GM21526 (cell line): ENCODE measurements at regions not wholly inside any gene's neighbourhood (a gene's known extent, or its start where the extent isn't known, plus 50 kb on each side); places are given as distances from the start of the nearest gene placed in this dataset.

Source experiments
- ATAC-seq: cut with Tn5 transposase; IDR thresholded peaks from one replicate; pipeline ENCODE4 v1.9.1; 2021; ENCODE audit warnings: moderate library complexity; ENCODE audit not compliant: unreplicated experiment, low FRiP score

GRCh38 chr5:1670351-1670750 lies 129.3 kb downstream of the MRPL36 start:
- ATAC-seq = no peak

GRCh38 chr5:1669276-1670155 lies 130.1 kb downstream of the MRPL36 start:
- no peak for ATAC-seq

- ATAC-seq = no peak
Observed at GRCh38 chr5:1668141-1668721, 131.4 kb downstream of the MRPL36 start.

- no peak for ATAC-seq
Observed at GRCh38 chr5:1667648-1668140, 131.9 kb downstream of the MRPL36 start.

GRCh38 chr5:1666812-1667588 lies 132.6 kb downstream of the MRPL36 start:
- no peak for ATAC-seq

- ATAC-seq = no peak
Observed at GRCh38 chr5:1666221-1666620, 133.4 kb downstream of the MRPL36 start.

- ATAC-seq = no peak
Observed at GRCh38 chr5:1665803-1666202, 133.8 kb downstream of the MRPL36 start.

- ATAC-seq = no peak
Observed at GRCh38 chr5:1665231-1665630, 134.4 kb downstream of the MRPL36 start.

- ATAC-seq = no peak
Observed at GRCh38 chr5:1663186-1663585, 136.5 kb downstream of the MRPL36 start.

GRCh38 chr5:1662559-1663085 lies 137.0 kb downstream of the MRPL36 start:
- no peak for ATAC-seq

GRCh38 chr5:1661831-1662558 lies 137.6 kb downstream of the MRPL36 start:
- ATAC-seq = no peak

GRCh38 chr5:1661311-1661710 lies 137.6 kb upstream of the LPCAT1 start:
- ATAC-seq = no peak

GRCh38 chr5:1660511-1660910 lies 136.8 kb upstream of the LPCAT1 start:
- no peak for ATAC-seq

GRCh38 chr5:1660001-1660400 lies 136.2 kb upstream of the LPCAT1 start:
- no peak for ATAC-seq

- no peak for ATAC-seq
Observed at GRCh38 chr5:1659100-1659981, 135.6 kb upstream of the LPCAT1 start.

- no peak for ATAC-seq
Observed at GRCh38 chr5:1658665-1659064, 134.9 kb upstream of the LPCAT1 start.

GRCh38 chr5:1657161-1657741 lies 133.5 kb upstream of the LPCAT1 start:
- no peak for ATAC-seq

- no peak for ATAC-seq
Observed at GRCh38 chr5:1656271-1656975, 132.7 kb upstream of the LPCAT1 start.
